GM12873 (cell line): ENCODE measurements at regions not wholly inside any gene's neighbourhood (a gene's known extent, or its start where the extent isn't known, plus 50 kb on each side); places are given as distances from the start of the nearest gene placed in this dataset.

Experiments
- TF ChIP-seq, protein P1 (sequence below): IDR thresholded peaks from 2 replicates; pipeline ENCODE4 v1.5.1; 2012; ENCODE audit warnings: low read depth, mild to moderate bottlenecking, moderate library complexity, low read length, control low read depth; ENCODE audit not compliant: insufficient read depth; ENCODE audit errors: missing control alignments

DNA sequence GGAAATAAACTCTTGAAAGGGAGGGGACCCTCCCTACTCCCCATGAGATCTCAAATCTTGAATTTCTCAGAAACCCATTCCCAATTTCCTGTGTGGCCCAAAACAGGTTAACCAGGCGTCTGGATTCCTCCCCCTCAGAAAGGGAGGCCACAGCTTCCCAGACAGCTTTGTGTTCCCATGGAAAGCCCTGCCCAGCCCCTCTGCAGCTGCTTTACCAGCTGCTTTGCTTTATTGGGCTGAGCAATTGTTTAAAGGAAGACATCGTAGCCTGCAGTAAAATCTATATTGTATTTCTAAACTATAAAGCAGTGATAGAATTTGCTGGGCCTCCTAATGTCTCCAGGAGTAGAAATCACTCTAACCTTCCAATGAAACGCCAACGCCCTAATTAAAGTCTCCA is 97.4 kb downstream of the CHST1 start:
- TF ChIP-seq, protein P1, sequence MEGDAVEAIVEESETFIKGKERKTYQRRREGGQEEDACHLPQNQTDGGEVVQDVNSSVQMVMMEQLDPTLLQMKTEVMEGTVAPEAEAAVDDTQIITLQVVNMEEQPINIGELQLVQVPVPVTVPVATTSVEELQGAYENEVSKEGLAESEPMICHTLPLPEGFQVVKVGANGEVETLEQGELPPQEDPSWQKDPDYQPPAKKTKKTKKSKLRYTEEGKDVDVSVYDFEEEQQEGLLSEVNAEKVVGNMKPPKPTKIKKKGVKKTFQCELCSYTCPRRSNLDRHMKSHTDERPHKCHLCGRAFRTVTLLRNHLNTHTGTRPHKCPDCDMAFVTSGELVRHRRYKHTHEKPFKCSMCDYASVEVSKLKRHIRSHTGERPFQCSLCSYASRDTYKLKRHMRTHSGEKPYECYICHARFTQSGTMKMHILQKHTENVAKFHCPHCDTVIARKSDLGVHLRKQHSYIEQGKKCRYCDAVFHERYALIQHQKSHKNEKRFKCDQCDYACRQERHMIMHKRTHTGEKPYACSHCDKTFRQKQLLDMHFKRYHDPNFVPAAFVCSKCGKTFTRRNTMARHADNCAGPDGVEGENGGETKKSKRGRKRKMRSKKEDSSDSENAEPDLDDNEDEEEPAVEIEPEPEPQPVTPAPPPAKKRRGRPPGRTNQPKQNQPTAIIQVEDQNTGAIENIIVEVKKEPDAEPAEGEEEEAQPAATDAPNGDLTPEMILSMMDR = no peak

DNA sequence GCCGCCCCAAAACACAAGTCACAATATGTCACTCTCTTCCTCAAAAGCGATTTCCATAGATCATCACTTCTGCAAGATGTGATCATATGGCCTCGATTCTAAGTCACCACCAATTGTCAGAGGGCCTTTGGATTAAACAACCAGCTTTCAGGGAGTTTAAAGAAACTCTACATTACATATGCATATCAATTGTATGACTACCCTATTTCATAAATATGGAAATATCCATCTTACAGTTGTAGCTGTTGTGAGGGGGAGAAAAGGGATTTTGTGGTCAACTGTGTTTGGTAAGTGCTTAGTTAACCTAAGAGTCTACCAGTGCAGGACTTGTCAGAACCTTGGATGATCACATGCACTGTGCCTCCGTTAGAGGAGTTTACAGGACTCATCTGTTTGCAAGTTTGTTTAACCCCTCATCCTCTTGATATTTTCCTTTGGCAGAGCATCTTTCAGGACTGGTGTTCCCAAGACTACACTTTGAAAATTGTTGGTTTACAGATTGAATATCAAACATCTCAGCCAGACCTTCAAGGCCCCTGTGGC is 99.9 kb downstream of the CHST1 start:
- TF ChIP-seq, protein P1 = no peak

DNA sequence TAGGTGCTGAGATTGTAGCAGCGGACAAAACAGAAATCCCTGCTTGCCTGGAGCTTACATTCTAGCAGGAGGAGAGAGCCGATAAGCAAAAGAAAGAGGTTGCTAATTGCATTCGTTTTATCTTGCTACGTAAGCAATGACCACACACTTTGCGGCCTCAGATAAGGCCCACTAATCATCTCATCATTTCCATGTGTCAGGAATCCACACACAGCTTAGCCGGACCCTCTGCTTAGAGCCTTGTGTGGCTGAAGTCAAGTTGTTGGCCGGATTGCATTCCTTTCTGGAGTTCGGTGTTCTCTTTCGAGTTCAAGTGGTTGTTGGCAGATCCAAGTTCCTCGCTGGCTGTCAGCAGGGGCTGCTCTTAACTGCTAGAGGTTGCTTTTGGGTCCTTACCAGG is 101.6 kb downstream of the CHST1 start:
- TF ChIP-seq, protein P1 = no peak

DNA sequence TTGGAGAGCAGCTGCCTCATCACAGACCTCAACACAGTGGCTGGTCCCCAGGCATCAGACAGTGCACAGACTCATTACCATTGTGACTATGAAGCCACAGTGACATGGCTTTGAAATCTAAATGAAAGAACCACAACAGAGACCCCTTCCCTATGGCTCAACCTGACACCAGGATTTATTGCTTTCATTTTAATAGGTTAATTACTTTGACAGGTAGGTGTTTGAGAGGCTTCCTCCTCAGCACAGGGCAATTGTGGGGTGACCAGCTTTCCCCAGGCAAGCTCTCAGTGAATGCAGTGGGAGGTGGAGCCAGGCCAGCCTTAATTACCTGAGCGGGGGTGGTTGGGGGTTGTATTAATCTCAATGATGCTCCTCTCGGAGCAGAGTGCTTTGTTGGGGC is 102.3 kb downstream of the CHST1 start:
- TF ChIP-seq, protein P1 = no peak

DNA sequence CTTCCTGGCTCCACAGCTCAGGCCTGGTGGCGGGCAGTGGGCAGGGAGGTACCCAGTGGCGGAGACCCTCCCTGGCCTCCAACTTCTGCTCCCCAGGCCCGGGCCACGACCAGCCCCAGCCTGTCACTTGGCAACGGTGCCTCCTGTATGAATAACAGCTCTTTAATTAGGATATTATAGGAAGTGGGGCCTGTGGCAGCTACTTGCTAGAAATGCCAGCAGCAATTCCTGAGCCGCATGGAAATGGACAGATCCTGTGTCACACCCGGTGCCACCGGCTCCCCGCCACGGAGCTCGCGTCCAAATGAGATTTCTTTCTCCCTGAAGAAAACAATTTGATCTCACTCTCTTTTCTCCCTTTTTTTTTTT is 104.5 kb downstream of the CHST1 start:
- TF ChIP-seq, protein P1 = no peak

DNA sequence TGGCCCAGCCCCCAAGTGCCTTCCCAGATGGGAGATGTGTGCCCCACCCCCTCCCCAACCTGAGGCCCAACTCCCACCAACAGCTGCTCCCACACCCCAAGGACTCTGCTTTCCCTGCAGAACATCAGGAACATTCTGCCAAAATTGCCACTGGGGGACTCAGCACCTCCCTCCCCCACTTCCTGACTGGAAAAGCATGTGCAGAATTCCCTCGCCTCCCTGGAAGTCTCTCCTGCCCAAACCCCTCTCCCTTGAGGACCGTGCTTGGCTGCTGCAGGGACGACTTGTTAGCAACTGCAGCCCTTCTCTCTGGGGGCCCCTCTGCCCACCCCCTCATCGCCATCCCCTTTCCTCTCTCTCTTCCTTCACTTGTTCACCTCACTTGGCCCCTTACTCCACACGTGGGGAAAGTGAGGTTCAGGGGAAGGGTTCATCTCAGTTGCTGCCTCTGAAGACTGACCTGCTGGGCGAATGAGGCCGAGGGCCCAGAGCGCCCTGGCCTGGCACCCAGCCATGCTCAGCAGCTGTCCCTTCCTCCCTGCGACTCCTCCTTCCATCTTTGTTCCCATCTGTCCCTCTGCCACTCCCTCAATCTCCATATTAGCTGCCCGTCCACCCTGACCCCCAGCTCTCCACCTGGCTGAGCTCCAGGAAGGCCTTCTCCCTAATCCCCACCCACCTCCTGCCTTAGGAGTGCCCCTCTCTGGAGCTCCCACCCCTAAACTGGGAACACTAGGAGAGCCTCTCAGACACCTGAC is 105.1 kb downstream of the CHST1 start:
- TF ChIP-seq, protein P1 = no peak

DNA sequence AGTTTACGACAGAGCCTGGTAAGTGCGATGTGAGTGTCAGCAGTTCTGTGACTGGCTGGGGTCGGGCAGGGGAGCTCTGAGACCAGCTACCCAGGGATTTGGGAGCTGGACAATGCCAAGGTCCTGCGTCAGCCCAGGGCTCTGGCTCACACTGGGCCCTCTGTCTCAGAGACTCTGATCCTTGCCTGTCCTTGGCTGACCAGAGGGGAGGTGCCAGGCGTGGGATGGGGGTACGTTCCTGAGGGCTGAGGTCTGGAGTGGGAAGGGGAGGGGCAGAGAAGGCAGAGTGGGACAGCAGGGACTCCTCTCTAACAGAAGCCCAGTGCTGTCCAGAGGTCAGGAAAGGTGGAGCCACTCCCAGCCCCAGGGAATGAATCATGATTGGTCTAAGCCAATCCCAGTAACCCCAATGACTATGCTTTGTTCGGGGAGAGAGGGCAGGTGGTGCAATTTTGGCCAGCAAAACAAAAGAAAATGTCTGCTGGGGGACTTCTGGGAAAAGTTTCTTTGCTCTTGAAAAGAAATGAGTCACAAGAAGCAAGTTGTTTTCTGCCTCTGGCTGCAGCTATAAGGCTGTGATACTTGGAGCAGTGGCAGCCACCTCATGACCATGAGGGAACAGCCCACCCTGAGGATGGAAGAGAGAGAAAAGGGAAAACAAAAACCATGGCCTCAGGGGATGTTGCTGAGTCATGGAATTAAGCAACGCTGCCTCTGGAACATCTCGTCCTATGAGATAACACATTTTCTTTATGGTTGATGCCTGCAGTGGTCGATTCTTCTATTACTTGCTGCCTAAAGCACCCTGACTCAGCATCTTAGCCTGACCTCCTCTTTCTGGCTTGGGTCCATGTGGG is 108.3 kb downstream of the CHST1 start:
- TF ChIP-seq, protein P1 = no peak
